ENCODE measurements at regions not wholly inside any gene's neighbourhood (a gene's known extent, or its start where the extent isn't known, plus 50 kb on each side); places are given as distances from the start of the nearest gene placed in this dataset.

DNA sequence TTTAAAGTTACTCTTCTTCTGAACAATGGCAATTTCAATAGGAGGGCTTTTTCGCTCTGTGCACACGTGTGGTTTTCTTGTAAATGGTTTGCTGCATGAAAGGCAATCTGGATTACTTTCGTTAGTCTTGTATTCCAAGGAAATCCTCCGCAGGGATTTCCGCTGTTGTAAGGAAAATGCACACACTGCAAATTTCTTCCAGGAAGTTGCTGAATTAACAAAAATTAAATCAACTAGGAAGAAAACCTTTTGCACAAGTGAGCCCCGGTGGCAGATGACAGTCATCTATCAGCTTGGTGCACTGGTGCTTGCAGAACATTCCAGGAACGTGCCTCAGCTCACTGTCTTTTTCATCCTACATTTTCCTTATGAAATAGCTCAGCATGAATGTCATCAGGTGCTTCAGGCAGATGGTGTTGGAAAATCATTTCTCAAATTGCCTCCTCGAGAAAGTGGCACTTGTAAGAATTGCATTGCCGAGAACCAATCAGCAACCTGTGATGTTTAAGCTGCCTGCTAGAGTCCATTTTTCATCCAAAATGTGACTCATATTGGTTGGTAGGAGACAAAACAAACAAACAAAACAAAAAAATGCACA, 272.4 kb upstream of the VCX start:
- TF ChIP-seq RAD21 (conservative IDR thresholded peaks at IDR 0.05): no peak
- TF ChIP-seq, protein P1, sequence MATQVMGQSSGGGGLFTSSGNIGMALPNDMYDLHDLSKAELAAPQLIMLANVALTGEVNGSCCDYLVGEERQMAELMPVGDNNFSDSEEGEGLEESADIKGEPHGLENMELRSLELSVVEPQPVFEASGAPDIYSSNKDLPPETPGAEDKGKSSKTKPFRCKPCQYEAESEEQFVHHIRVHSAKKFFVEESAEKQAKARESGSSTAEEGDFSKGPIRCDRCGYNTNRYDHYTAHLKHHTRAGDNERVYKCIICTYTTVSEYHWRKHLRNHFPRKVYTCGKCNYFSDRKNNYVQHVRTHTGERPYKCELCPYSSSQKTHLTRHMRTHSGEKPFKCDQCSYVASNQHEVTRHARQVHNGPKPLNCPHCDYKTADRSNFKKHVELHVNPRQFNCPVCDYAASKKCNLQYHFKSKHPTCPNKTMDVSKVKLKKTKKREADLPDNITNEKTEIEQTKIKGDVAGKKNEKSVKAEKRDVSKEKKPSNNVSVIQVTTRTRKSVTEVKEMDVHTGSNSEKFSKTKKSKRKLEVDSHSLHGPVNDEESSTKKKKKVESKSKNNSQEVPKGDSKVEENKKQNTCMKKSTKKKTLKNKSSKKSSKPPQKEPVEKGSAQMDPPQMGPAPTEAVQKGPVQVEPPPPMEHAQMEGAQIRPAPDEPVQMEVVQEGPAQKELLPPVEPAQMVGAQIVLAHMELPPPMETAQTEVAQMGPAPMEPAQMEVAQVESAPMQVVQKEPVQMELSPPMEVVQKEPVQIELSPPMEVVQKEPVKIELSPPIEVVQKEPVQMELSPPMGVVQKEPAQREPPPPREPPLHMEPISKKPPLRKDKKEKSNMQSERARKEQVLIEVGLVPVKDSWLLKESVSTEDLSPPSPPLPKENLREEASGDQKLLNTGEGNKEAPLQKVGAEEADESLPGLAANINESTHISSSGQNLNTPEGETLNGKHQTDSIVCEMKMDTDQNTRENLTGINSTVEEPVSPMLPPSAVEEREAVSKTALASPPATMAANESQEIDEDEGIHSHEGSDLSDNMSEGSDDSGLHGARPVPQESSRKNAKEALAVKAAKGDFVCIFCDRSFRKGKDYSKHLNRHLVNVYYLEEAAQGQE (IDR thresholded peaks at IDR 0.05; ENCODE audit: borderline replicate concordance): peak; percentile 95
- TF ChIP-seq, protein P2, sequence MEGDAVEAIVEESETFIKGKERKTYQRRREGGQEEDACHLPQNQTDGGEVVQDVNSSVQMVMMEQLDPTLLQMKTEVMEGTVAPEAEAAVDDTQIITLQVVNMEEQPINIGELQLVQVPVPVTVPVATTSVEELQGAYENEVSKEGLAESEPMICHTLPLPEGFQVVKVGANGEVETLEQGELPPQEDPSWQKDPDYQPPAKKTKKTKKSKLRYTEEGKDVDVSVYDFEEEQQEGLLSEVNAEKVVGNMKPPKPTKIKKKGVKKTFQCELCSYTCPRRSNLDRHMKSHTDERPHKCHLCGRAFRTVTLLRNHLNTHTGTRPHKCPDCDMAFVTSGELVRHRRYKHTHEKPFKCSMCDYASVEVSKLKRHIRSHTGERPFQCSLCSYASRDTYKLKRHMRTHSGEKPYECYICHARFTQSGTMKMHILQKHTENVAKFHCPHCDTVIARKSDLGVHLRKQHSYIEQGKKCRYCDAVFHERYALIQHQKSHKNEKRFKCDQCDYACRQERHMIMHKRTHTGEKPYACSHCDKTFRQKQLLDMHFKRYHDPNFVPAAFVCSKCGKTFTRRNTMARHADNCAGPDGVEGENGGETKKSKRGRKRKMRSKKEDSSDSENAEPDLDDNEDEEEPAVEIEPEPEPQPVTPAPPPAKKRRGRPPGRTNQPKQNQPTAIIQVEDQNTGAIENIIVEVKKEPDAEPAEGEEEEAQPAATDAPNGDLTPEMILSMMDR (IDR thresholded peaks at IDR 0.05; ENCODE audit: poor library complexity, severe bottlenecking): no peak
- peak; percentile 40 for TF ChIP-seq POLR2AphosphoS5 (IDR thresholded peaks at IDR 0.05)
- TF ChIP-seq TAF1 (IDR thresholded peaks at IDR 0.05; ENCODE audit: low read depth): no peak

Data from neural cell (in vitro differentiated cells).